GM08714 (cell line): ENCODE measurements at regions not wholly inside any gene's neighbourhood (a gene's known extent, or its start where the extent isn't known, plus 50 kb on each side); places are given as distances from the start of the nearest gene placed in this dataset.

ENCODE experiments used
- H3K4me3 ChIP-seq: fragments of 200-500 bp; sonication (Bioruptor generic); 2 replicates; pipeline ENCODE4 v1.5.1; 2014; ENCODE audit warnings: mild to moderate bottlenecking, low read length, inconsistent platforms
- ZNF274 ChIP-seq: IDR thresholded peaks from 2 replicates; pipeline ENCODE4 v1.6.1; 2012; ENCODE audit warnings: mild to moderate bottlenecking, low read depth, low read length

- TF ChIP-seq ZNF274 = no peak
- peak overlapping the region; percentile 20; the same call in 1 of the 2 replicates for H3K4me3 ChIP-seq
Observed at GRCh38 chr12:46459861-46460545, 87.4 kb upstream of the SLC38A2 start.

GRCh38 chr12:46459111-46459510 lies 86.5 kb upstream of the SLC38A2 start:
- H3K4me3 ChIP-seq = no peak overlapping the region
- no peak for TF ChIP-seq ZNF274

GRCh38 chr12:46458500-46459102 lies 86.0 kb upstream of the SLC38A2 start:
- H3K4me3 ChIP-seq = no peak overlapping the region
- TF ChIP-seq ZNF274 = no peak

- TF ChIP-seq ZNF274 = no peak
- no peak overlapping the region for H3K4me3 ChIP-seq
Observed at GRCh38 chr12:46457958-46458357, 85.4 kb upstream of the SLC38A2 start.

GRCh38 chr12:46456356-46457334 lies 84.1 kb upstream of the SLC38A2 start:
- TF ChIP-seq ZNF274 = no peak

GRCh38 chr12:46455648-46456352 lies 83.2 kb upstream of the SLC38A2 start:
- no peak for TF ChIP-seq ZNF274
- no peak overlapping the region; the same call in 1 of the 2 replicates for H3K4me3 ChIP-seq

More at GRCh38 chr12:46456356-46457334, 84.1 kb upstream of the SLC38A2 start:
- no peak overlapping the region for H3K4me3 ChIP-seq

GRCh38 chr12:46454981-46455380 lies 82.4 kb upstream of the SLC38A2 start:
- H3K4me3 ChIP-seq = no peak overlapping the region
- TF ChIP-seq ZNF274 = no peak

- H3K4me3 ChIP-seq = no peak overlapping the region
- no peak for TF ChIP-seq ZNF274
Observed at GRCh38 chr12:46453428-46453827, 80.9 kb upstream of the SLC38A2 start.

GRCh38 chr12:46452776-46453175 lies 80.2 kb upstream of the SLC38A2 start:
- TF ChIP-seq ZNF274 = no peak
- no peak overlapping the region for H3K4me3 ChIP-seq

- no peak overlapping the region for H3K4me3 ChIP-seq
- no peak for TF ChIP-seq ZNF274
Observed at GRCh38 chr12:46452061-46452615, 79.6 kb upstream of the SLC38A2 start.

GRCh38 chr12:46451276-46452021 lies 78.9 kb upstream of the SLC38A2 start:
- no peak for TF ChIP-seq ZNF274
- H3K4me3 ChIP-seq = no peak overlapping the region

GRCh38 chr12:46450279-46450748 lies 77.7 kb upstream of the SLC38A2 start:
- TF ChIP-seq ZNF274 = no peak
- no peak overlapping the region for H3K4me3 ChIP-seq

GRCh38 chr12:46449856-46450255 lies 77.3 kb upstream of the SLC38A2 start:
- H3K4me3 ChIP-seq = no peak overlapping the region
- no peak for TF ChIP-seq ZNF274
